GM21528 (cell line): ENCODE measurements at regions not wholly inside any gene's neighbourhood (a gene's known extent, or its start where the extent isn't known, plus 50 kb on each side); places are given as distances from the start of the nearest gene placed in this dataset.

ENCODE experiments used
- ATAC-seq: cut with Tn5 transposase; IDR thresholded peaks from one replicate; pipeline ENCODE4 v1.9.1; 2021; ENCODE audit warnings: mild to moderate bottlenecking, moderate library complexity; ENCODE audit not compliant: unreplicated experiment, low FRiP score

- ATAC-seq, result no peak
These were observed 361.1 kb downstream of the TGFB2 start for GRCh38 chr1:218705911-218706893.

GRCh38 chr1:218711001-218711400 lies 365.9 kb downstream of the TGFB2 start:
- ATAC-seq, result no peak

GRCh38 chr1:218711884-218712674 lies 366.9 kb downstream of the TGFB2 start:
- ATAC-seq, result no peak

- ATAC-seq, result no peak
These were observed 367.5 kb downstream of the TGFB2 start for GRCh38 chr1:218712677-218713076.

GRCh38 chr1:218715961-218716669 lies 371.0 kb downstream of the TGFB2 start:
- ATAC-seq, result no peak

GRCh38 chr1:218717575-218717974 lies 372.4 kb downstream of the TGFB2 start:
- ATAC-seq, result no peak

GRCh38 chr1:218718206-218718605 lies 373.1 kb downstream of the TGFB2 start:
- no peak for ATAC-seq

- ATAC-seq, result no peak
These were observed 373.8 kb downstream of the TGFB2 start for GRCh38 chr1:218718977-218719376.

GRCh38 chr1:218728898-218729565 lies 383.9 kb downstream of the TGFB2 start:
- ATAC-seq, result no peak

- ATAC-seq, result no peak
These were observed 390.4 kb downstream of the TGFB2 start for GRCh38 chr1:218735436-218736032.

- ATAC-seq, result no peak
These were observed 394.3 kb downstream of the TGFB2 start for GRCh38 chr1:218739426-218739825.

GRCh38 chr1:218741852-218742251 lies 396.7 kb downstream of the TGFB2 start:
- ATAC-seq, result no peak

GRCh38 chr1:218742467-218743262 lies 397.5 kb downstream of the TGFB2 start:
- no peak for ATAC-seq

GRCh38 chr1:218743861-218744505 lies 398.8 kb downstream of the TGFB2 start:
- ATAC-seq, result no peak

- ATAC-seq, result no peak
These were observed 402.9 kb downstream of the TGFB2 start for GRCh38 chr1:218748071-218748470.

- ATAC-seq, result no peak
These were observed 405.3 kb downstream of the TGFB2 start for GRCh38 chr1:218750216-218750970.

- no peak for ATAC-seq
These were observed 406.2 kb downstream of the TGFB2 start for GRCh38 chr1:218751208-218751948.
